H4 (cell line): ENCODE measurements at regions not wholly inside any gene's neighbourhood (a gene's known extent, or its start where the extent isn't known, plus 50 kb on each side); places are given as distances from the start of the nearest gene placed in this dataset.

ENCODE experiments used
- DNase-seq: peaks from one replicate; pipeline ENCODE4 v3.0.0-alpha.2; 2015; ENCODE audit warnings: low spot score

GRCh38 chr2:60603533-60604190, 50.2 kb upstream of the BCL11A start:
- no peak for DNase-seq

GRCh38 chr2:60604486-60605064, 51.1 kb upstream of the BCL11A start:
- no peak for DNase-seq

GRCh38 chr2:60605866-60606265, 52.4 kb upstream of the BCL11A start:
- no peak for DNase-seq

- DNase-seq: no peak
These were observed 55.2 kb upstream of the BCL11A start for GRCh38 chr2:60608679-60609078.

GRCh38 chr2:60612033-60612432, 58.6 kb upstream of the BCL11A start:
- DNase-seq: no peak

GRCh38 chr2:60614319-60614718, 60.9 kb upstream of the BCL11A start:
- no peak for DNase-seq

GRCh38 chr2:60621688-60622429, 68.4 kb upstream of the BCL11A start:
- no peak for DNase-seq

- DNase-seq: no peak
These were observed 69.6 kb upstream of the BCL11A start for GRCh38 chr2:60623040-60623439.

GRCh38 chr2:60627412-60627811, 74.0 kb upstream of the BCL11A start:
- DNase-seq: no peak

GRCh38 chr2:60628026-60628425, 74.6 kb upstream of the BCL11A start:
- DNase-seq: no peak

- no peak for DNase-seq
These were observed 75.3 kb upstream of the BCL11A start for GRCh38 chr2:60628615-60629304.

GRCh38 chr2:60629305-60629662, 75.8 kb upstream of the BCL11A start:
- DNase-seq: no peak

GRCh38 chr2:60629801-60630385, 76.4 kb upstream of the BCL11A start:
- no peak for DNase-seq

GRCh38 chr2:60633615-60634014, 80.2 kb upstream of the BCL11A start:
- DNase-seq: no peak

- DNase-seq: no peak
These were observed 81.0 kb upstream of the BCL11A start for GRCh38 chr2:60634438-60634837.

- peak; percentile 29 for DNase-seq
These were observed 88.6 kb upstream of the BCL11A start for GRCh38 chr2:60641811-60642788.

- DNase-seq: no peak
These were observed 90.3 kb upstream of the BCL11A start for GRCh38 chr2:60643747-60644146.

- DNase-seq: no peak
These were observed 91.5 kb upstream of the BCL11A start for GRCh38 chr2:60644951-60645350.

GRCh38 chr2:60648191-60648590, 94.7 kb upstream of the BCL11A start:
- no peak for DNase-seq

- no peak for DNase-seq
These were observed 96.3 kb upstream of the BCL11A start for GRCh38 chr2:60649721-60650120.

GRCh38 chr2:60652832-60653340, 99.4 kb upstream of the BCL11A start:
- DNase-seq: no peak
